PFSK-1 (cell line): ENCODE measurements at regions not wholly inside any gene's neighbourhood (a gene's known extent, or its start where the extent isn't known, plus 50 kb on each side); places are given as distances from the start of the nearest gene placed in this dataset.

Experiments used
- POLR2AphosphoS5 ChIP-seq: IDR thresholded peaks from 2 replicates; pipeline ENCODE4 v1.6.1; 2012; ENCODE audit warnings: low read depth, mild to moderate bottlenecking, control low read depth, low read length, moderate library complexity
- SIN3A ChIP-seq: IDR thresholded peaks from 2 replicates; pipeline ENCODE4 v1.6.1; 2012; ENCODE audit warnings: mild to moderate bottlenecking, low read length, moderate library complexity, borderline replicate concordance; ENCODE audit not compliant: insufficient read depth
- TAF1 ChIP-seq: IDR thresholded peaks from 2 replicates; pipeline ENCODE4 v1.6.1; 2012; ENCODE audit warnings: low read length, control low read depth, borderline replicate concordance; ENCODE audit not compliant: insufficient read depth
- TF ChIP-seq, protein P1 (sequence below), 2 experiments: IDR thresholded peaks; 2 replicates each; pipeline versions ENCODE4 v1.6.1 to v1.8.0; 2011 to 2012; ENCODE audit warnings: low read depth in 2 of 2, low read length in 2 of 2, control low read depth in 1 of 2, inconsistent platforms in 1 of 2, mild to moderate bottlenecking in 1 of 2, moderate library complexity in 1 of 2; ENCODE audit not compliant: insufficient read depth in 1 of 2

DNA sequence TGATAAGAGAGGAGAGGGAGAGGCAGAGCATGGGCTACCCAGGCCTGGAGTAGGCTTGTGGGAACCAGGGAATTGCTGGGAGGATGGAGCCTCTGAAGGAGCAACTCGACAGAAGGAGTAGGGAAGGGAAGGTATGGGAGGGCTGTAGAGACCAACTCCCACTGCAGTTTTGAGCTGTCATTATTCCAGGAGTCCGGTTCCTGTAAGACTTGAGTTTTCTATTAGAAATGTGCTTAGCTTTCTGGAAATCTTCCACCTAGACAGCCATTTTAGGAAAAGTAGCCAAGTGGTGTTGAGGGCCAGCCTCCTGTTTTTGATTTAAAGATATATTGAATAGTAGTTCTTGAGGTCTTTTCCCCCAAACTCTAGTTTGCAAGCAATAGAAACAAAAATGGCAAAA is 323.5 kb downstream of the LRRC70 start:
- TF ChIP-seq TAF1 = no peak
- TF ChIP-seq, protein P1, sequence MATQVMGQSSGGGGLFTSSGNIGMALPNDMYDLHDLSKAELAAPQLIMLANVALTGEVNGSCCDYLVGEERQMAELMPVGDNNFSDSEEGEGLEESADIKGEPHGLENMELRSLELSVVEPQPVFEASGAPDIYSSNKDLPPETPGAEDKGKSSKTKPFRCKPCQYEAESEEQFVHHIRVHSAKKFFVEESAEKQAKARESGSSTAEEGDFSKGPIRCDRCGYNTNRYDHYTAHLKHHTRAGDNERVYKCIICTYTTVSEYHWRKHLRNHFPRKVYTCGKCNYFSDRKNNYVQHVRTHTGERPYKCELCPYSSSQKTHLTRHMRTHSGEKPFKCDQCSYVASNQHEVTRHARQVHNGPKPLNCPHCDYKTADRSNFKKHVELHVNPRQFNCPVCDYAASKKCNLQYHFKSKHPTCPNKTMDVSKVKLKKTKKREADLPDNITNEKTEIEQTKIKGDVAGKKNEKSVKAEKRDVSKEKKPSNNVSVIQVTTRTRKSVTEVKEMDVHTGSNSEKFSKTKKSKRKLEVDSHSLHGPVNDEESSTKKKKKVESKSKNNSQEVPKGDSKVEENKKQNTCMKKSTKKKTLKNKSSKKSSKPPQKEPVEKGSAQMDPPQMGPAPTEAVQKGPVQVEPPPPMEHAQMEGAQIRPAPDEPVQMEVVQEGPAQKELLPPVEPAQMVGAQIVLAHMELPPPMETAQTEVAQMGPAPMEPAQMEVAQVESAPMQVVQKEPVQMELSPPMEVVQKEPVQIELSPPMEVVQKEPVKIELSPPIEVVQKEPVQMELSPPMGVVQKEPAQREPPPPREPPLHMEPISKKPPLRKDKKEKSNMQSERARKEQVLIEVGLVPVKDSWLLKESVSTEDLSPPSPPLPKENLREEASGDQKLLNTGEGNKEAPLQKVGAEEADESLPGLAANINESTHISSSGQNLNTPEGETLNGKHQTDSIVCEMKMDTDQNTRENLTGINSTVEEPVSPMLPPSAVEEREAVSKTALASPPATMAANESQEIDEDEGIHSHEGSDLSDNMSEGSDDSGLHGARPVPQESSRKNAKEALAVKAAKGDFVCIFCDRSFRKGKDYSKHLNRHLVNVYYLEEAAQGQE (IDR thresholded peaks at IDR 0.05; ENCODE audit: insufficient read depth in 1 of 2, low read depth in 2 of 2, low read length in 2 of 2) = no peak
- no peak for TF ChIP-seq POLR2AphosphoS5
- TF ChIP-seq SIN3A = no peak
